ENCODE measurements at regions not wholly inside any gene's neighbourhood (a gene's known extent, or its start where the extent isn't known, plus 50 kb on each side); places are given as distances from the start of the nearest gene placed in this dataset.

DNA sequence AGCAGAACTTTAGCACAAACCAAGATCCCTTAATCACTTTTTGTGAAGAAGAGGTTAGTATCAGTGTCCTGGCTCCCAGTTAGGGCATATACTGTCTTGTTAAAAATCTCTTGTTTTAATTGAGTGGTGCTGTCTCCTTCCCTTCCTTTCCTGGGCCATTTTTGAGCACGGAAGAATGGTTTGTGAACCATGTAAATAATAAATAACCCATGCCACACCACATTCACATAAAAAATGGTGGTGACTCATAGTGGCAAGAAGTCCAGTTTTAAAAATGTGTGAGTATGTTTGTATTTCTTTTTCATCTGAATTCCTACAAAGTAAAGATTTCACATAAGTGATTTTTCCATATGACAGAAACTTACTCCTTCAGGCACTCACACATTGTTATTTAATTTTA is 59.1 kb upstream of the SPRED1 start:
- intact Hi-C loops (cut with DNase I; ENCODE audit: low total_unique reads) = no loop called here
- Histone ChIP-seq H3K27me3 (no peaks in the 10 kb centered on the region), H3K27ac (no peak overlapping the region), H3K36me3 (no peaks in the 10 kb centered on the region), H3K9me3 (no peaks in the 10 kb centered on the region), H3K4me1 (no peaks in the 10 kb centered on the region), H3K4me3 (no peak overlapping the region)
- no peak for DNase-seq
- TF ChIP-seq, protein P1, sequence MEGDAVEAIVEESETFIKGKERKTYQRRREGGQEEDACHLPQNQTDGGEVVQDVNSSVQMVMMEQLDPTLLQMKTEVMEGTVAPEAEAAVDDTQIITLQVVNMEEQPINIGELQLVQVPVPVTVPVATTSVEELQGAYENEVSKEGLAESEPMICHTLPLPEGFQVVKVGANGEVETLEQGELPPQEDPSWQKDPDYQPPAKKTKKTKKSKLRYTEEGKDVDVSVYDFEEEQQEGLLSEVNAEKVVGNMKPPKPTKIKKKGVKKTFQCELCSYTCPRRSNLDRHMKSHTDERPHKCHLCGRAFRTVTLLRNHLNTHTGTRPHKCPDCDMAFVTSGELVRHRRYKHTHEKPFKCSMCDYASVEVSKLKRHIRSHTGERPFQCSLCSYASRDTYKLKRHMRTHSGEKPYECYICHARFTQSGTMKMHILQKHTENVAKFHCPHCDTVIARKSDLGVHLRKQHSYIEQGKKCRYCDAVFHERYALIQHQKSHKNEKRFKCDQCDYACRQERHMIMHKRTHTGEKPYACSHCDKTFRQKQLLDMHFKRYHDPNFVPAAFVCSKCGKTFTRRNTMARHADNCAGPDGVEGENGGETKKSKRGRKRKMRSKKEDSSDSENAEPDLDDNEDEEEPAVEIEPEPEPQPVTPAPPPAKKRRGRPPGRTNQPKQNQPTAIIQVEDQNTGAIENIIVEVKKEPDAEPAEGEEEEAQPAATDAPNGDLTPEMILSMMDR (IDR thresholded peaks at IDR 0.05) = no peak

DNA sequence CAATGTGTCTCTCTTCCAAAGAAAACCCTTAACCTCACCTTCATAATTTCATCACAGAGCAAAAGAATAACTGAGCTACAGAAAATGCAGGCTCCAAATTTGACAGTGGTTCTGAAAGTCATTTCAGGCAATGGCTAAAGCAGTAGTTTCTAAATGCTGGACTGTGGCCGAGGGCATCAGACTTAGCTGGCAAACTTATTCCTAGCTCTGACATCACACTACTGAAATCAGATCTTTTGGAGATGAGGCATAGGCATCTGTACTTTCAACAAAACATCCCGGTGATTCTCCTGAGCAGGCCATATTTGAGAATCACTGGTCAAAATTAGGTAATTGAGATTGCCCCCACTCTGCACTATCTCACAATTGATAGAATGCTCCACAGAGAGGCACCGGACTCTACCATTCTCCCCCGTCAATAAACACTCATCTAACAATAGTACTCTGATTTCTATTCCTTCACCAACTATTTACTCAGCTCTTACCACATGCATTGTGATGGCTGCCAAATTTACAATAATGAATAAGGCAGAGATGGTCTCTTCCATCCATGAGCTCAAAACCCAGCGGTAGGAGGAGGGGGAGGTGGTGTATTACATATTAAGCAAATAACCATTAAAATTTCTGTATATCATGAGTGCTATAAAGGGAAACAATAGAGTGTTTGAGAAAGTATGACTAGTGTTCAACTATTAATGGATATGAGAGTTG is 57.3 kb upstream of the SPRED1 start:
- Histone ChIP-seq H3K9me3 (no peaks in the 10 kb centered on the region), H3K4me3 (no peak overlapping the region), H3K4me1 (no peaks in the 10 kb centered on the region), H3K36me3 (no peaks in the 10 kb centered on the region), H3K27ac (no peak overlapping the region), H3K27me3 (no peaks in the 10 kb centered on the region)
- intact Hi-C loops (cut with DNase I; ENCODE audit: low total_unique reads) = no loop called here
- TF ChIP-seq, protein P1 (IDR thresholded peaks at IDR 0.05) = no peak
- no peak for DNase-seq

DNA sequence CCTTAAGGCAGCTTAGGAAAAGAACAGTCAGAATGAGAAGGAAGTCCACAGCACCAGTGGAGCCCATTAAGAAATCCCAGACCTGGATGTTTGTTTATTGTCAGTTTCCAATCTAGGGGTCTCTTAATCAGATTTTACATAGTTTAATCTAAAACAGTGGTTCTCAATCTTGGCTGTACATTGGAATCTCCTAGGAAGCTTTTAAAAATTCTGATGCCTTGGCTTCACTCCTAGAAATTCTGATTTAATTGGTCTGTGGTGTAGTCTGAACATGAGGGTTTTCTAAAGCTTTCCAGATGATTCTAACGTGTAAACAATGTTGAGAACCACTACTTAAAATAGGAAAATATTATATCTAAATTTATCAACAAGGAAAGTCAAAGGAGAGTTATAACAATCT is 56.6 kb upstream of the SPRED1 start:
- TF ChIP-seq, protein P1 (IDR thresholded peaks at IDR 0.05) = no peak
- Histone ChIP-seq H3K36me3 (no peaks in the 10 kb centered on the region), H3K4me1 (no peaks in the 10 kb centered on the region), H3K27me3 (no peaks in the 10 kb centered on the region), H3K27ac (no peak overlapping the region), H3K4me3 (no peak overlapping the region), H3K9me3 (no peaks in the 10 kb centered on the region)
- no peak for DNase-seq
- intact Hi-C loops (cut with DNase I; ENCODE audit: low total_unique reads) = no loop called here

DNA sequence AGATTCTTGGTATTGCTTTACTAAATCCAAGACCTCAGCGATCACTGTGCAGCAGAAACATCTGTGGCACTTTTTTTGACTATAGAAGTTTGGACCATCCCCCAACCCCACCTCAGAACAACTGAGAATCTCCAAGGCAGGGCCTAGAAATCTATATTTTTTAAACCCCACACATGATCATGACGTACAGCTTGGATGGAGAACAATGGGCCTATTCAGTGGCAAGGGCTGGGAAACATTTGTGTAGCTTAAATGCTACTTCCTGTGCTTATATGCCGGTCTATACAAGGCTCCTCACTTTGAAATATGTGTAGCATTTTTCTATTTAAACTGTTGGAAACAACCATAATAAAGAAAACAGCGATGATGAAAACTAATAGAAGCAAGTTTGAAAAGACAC is 55.1 kb upstream of the SPRED1 start:
- Histone ChIP-seq H3K27ac (no peak overlapping the region), H3K36me3 (no peaks in the 10 kb centered on the region), H3K4me1 (no peaks in the 10 kb centered on the region), H3K9me3 (no peaks in the 10 kb centered on the region), H3K4me3 (no peak overlapping the region), H3K27me3 (no peaks in the 10 kb centered on the region)
- TF ChIP-seq, protein P1 (IDR thresholded peaks at IDR 0.05) = no peak
- intact Hi-C loops (cut with DNase I; ENCODE audit: low total_unique reads) = no loop called here
- no peak for DNase-seq

DNA sequence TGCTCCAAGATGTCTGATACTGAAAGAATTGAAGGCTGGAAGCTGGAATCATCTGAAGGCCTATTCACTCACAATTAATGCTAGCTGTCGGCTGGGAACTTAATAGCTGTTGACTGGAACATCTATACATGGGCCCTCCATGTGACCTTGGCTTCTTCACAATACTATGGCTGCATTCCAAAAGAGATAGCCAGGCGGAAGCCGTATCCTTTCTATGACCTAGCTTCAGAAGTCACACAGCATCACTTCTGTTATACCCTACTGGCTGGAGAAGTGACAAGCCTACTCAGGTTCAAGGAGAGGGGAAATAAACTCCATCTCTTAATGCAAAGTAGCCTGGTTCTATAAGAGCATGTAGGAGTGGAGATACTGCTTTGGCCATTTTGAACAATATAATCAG is 50.9 kb upstream of the SPRED1 start:
- no peaks in the 10 kb centered on the region for H3K9me3 ChIP-seq
- intact Hi-C loops (cut with DNase I; ENCODE audit: low total_unique reads) = no loop called here
- no peaks in the 10 kb centered on the region for H3K27me3 ChIP-seq
- no peak overlapping the region for H3K4me3 ChIP-seq
- H3K4me1 ChIP-seq = peaks cover 0 to 3% (median 0%) of the 10 kb centered on the region in 4 donors
- no peak overlapping the region for H3K27ac ChIP-seq
- DNase-seq = no peak
- TF ChIP-seq, protein P1 (IDR thresholded peaks at IDR 0.05) = no peak
- H3K36me3 ChIP-seq = no peaks in the 10 kb centered on the region

DNA sequence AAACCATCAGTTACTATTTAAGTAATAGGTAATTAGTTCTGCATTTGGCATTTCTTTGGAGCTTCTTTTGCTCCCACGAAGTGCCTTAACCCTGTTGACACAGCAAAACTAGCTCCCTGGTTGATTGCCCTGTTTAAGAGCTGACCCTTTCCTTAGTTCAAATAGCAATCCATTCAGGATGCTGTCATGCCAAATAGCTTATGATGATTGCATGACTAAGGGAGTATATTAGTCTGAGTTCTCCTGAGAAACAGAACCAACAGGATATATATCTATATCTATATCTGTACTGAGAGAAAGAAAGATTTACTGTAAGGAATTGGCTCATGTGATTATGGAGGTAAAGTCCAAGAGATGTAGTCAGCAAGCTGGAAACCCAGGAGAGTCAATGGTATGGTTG is 50.3 kb upstream of the SPRED1 start:
- TF ChIP-seq, protein P1 (IDR thresholded peaks at IDR 0.05) = no peak
- Histone ChIP-seq H3K4me3 (no peak overlapping the region), H3K36me3 (no peaks in the 10 kb centered on the region), H3K4me1 (peaks cover 0 to 9% (median 1%) of the 10 kb centered on the region in 4 donors), H3K27me3 (no peaks in the 10 kb centered on the region), H3K9me3 (no peaks in the 10 kb centered on the region), H3K27ac (no peak overlapping the region)
- DNase-seq = no peak
- intact Hi-C loops (cut with DNase I; ENCODE audit: low total_unique reads) = no loop called here
